GM12865 (cell line): ENCODE measurements at regions not wholly inside any gene's neighbourhood (a gene's known extent, or its start where the extent isn't known, plus 50 kb on each side); places are given as distances from the start of the nearest gene placed in this dataset.

Source experiments
- DNase-seq: peaks from one replicate; pipeline ENCODE4 v3.0.0; 2010; ENCODE audit warnings: low read depth
- H3K4me3 ChIP-seq: 2 replicates; pipeline ENCODE4 v1.5.1; 2011; ENCODE audit warnings: mild to moderate bottlenecking, low read depth, low read length, control low read depth
- TF ChIP-seq, protein P1 (sequence below): IDR thresholded peaks from 2 replicates; pipeline ENCODE4 v1.5.1; 2011; ENCODE audit warnings: low read length, control low read depth, low read depth, inconsistent platforms; ENCODE audit not compliant: insufficient read depth; ENCODE audit errors: missing control alignments

DNA sequence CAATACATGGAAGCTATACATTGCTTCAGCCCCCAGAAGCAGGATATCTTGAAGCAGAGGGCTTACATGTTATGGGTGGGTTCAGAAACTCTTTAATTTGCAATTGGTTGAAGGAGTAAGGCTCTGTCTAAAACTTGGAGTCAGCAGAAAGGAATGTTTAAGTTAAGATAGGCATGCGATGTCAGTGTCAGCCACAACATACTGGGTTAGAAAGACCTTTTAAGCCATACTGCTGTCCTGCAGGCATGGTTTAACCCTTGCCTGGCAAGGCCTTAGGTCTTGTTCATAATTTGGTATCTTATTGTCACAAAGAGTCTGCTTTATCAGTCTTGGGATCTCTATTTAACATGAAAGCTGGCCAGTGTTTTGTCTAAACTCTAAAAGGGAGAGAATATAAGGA lies 1619.6 kb upstream of the WWC1 start:
- H3K4me3 ChIP-seq, result no peak overlapping the region
- TF ChIP-seq, protein P1, sequence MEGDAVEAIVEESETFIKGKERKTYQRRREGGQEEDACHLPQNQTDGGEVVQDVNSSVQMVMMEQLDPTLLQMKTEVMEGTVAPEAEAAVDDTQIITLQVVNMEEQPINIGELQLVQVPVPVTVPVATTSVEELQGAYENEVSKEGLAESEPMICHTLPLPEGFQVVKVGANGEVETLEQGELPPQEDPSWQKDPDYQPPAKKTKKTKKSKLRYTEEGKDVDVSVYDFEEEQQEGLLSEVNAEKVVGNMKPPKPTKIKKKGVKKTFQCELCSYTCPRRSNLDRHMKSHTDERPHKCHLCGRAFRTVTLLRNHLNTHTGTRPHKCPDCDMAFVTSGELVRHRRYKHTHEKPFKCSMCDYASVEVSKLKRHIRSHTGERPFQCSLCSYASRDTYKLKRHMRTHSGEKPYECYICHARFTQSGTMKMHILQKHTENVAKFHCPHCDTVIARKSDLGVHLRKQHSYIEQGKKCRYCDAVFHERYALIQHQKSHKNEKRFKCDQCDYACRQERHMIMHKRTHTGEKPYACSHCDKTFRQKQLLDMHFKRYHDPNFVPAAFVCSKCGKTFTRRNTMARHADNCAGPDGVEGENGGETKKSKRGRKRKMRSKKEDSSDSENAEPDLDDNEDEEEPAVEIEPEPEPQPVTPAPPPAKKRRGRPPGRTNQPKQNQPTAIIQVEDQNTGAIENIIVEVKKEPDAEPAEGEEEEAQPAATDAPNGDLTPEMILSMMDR, result no peak
- no peak for DNase-seq

DNA sequence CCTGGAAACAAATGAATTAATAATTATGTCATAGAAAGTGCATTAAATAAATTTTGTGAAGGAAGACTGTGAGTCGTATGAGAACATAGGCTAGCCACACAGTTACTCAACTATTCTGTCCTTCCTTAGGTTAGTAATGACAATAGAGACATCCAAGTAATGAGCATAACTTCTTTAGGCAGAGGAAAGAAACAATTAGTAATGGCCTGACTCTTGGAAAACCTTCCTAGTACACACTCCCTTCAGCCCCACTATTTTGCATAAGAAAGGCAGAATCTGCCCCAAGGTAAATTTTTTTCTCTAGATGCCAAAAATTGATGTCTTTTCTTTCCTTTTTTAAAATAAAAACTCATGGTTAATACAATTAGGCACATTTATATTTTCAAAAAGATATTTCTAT lies 1619.0 kb upstream of the WWC1 start:
- TF ChIP-seq, protein P1, result no peak

DNA sequence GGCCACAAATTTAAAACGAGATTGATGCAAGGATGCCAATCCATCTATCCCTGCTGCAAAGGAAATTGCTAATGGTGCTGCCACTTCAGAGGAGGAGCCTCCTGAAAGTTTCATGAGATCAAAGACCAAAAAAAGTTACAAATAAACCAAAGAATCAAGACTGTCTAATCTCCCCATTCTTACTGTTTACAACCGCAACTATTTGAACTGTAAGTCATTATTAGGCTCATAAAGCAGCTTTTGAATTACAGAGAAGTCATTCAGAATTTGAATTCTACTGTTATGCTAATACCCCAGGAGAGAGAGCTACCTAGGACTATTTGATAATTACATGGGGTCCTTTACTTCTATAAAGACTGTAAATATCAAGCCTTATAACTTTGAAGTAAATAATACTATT lies 1613.6 kb upstream of the WWC1 start:
- TF ChIP-seq, protein P1, result no peak
- H3K4me3 ChIP-seq, result no peak overlapping the region

More for the DNA sequence above, 1619.0 kb upstream of the WWC1 start:
- H3K4me3 ChIP-seq, result no peak overlapping the region
- DNase-seq, result no peak

DNA sequence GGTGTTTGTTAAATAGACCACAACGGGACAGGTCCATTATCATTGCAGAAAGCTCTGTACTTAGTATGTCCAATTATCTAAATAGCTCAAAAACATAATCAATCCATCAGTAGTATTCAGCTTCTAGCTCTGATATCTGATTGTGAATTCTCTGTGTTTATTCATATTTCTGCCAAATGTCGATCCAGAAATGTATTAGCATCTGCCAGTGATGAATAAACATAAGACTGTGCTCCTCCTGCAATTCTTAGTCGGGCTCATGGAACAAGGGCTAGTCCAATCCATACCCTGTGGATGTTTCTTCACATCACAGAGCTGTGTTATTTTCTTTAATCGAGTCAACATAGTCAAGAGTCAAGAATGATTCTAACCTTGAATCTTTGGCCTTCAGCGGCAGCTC lies 1612.1 kb upstream of the WWC1 start:
- H3K4me3 ChIP-seq, result no peak overlapping the region
- no peak for DNase-seq
- TF ChIP-seq, protein P1, result no peak

More for the DNA sequence above, 1613.6 kb upstream of the WWC1 start:
- DNase-seq, result no peak

DNA sequence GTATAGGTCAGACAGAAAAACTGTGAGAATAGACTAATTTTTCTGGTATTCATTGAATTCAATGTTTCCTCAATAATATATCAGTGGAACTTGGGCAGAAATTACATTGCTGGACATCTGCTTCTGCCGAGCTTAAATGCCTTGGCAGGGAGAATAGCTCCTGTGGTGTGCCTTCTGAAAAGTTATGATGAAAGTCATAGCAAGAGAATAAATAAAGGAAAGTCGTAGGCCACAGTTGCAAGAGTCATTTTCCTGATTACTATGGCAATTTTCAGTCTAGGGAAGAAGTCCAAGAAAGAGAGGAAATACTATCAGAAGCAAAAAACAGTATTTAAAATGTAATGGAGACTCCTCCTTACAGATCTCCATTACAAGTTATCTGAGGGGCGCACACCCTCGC lies 1596.1 kb upstream of the WWC1 start:
- H3K4me3 ChIP-seq, result no peak overlapping the region
- TF ChIP-seq, protein P1, result no peak
- DNase-seq, result no peak

DNA sequence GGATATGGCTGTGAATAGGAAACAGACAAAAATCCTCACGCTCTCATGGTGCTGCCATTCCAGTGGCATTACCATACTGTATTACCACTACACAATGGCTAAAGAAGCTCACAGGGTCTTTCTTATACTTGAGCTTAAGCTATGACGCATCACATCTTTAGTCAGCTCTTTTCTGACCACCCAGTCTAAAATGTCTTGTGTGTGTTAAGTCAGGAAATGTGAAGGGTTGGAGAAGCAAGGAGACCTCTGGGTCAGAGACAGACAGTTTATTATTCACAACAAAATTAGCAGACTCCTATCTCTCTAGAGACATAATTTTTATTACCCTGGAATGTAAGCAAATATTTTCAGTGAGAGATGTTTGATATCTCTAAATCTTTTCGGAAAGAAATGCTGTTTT lies 1583.2 kb upstream of the WWC1 start:
- DNase-seq, result no peak
- no peak overlapping the region for H3K4me3 ChIP-seq
- TF ChIP-seq, protein P1, result no peak

DNA sequence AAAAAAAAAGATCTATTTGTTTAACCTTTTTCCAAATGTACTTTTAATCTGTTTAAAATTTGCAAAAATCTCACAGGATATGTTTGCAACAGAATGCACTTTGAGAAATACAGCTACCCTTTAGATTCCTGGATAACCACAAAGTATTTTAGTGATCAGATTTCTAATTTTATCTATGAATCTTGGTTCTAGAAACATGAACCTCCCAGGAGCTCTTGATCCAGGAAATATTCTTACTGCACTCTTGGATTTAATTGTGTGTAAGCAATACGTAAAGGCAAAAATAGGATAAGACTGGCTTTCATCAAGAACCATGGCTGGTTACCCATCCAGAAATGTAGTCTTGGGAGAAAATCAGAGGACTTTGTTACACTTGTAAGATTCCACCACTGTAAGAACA lies 1581.8 kb upstream of the WWC1 start:
- no peak for DNase-seq
- TF ChIP-seq, protein P1, result no peak

More for the DNA sequence above, 1581.8 kb upstream of the WWC1 start:
- H3K4me3 ChIP-seq, result no peak overlapping the region
